GM18861 (cell line): ENCODE measurements at regions not wholly inside any gene's neighbourhood (a gene's known extent, or its start where the extent isn't known, plus 50 kb on each side); places are given as distances from the start of the nearest gene placed in this dataset.

Experiments used
- ATAC-seq: cut with Tn5 transposase; IDR thresholded peaks from one replicate; pipeline ENCODE4 v1.9.1; 2021; ENCODE audit not compliant: unreplicated experiment

GRCh38 chr7:13532028-13532753 lies 457.3 kb downstream of the ETV1 start:
- ATAC-seq, result no peak

- no peak for ATAC-seq
Measured at GRCh38 chr7:13538669-13539068, 450.8 kb downstream of the ETV1 start.

- ATAC-seq, result no peak
Measured at GRCh38 chr7:13540429-13540828, 449.0 kb downstream of the ETV1 start.

- no peak for ATAC-seq
Measured at GRCh38 chr7:13541326-13541725, 448.1 kb downstream of the ETV1 start.

- no peak for ATAC-seq
Measured at GRCh38 chr7:13542451-13542850, 447.0 kb downstream of the ETV1 start.

- ATAC-seq, result no peak
Measured at GRCh38 chr7:13551503-13551902, 438.0 kb downstream of the ETV1 start.

- ATAC-seq, result no peak
Measured at GRCh38 chr7:13560441-13560840, 429.0 kb downstream of the ETV1 start.

GRCh38 chr7:13563257-13563656 lies 426.2 kb downstream of the ETV1 start:
- ATAC-seq, result no peak

- ATAC-seq, result no peak
Measured at GRCh38 chr7:13563680-13564079, 425.8 kb downstream of the ETV1 start.

GRCh38 chr7:13577566-13578145 lies 411.8 kb downstream of the ETV1 start:
- ATAC-seq, result no peak

GRCh38 chr7:13578294-13578693 lies 411.2 kb downstream of the ETV1 start:
- ATAC-seq, result no peak

- ATAC-seq, result no peak
Measured at GRCh38 chr7:13581097-13581496, 408.4 kb downstream of the ETV1 start.

- no peak for ATAC-seq
Measured at GRCh38 chr7:13593854-13594253, 395.6 kb downstream of the ETV1 start.

GRCh38 chr7:13602036-13602435 lies 387.4 kb downstream of the ETV1 start:
- no peak for ATAC-seq

- no peak for ATAC-seq
Measured at GRCh38 chr7:13603016-13603415, 386.4 kb downstream of the ETV1 start.

- no peak for ATAC-seq
Measured at GRCh38 chr7:13603661-13604060, 385.8 kb downstream of the ETV1 start.

- no peak for ATAC-seq
Measured at GRCh38 chr7:13604178-13604577, 385.3 kb downstream of the ETV1 start.

GRCh38 chr7:13610372-13610771 lies 379.1 kb downstream of the ETV1 start:
- ATAC-seq, result no peak

- no peak for ATAC-seq
Measured at GRCh38 chr7:13615679-13616078, 373.8 kb downstream of the ETV1 start.

- no peak for ATAC-seq
Measured at GRCh38 chr7:13627455-13627854, 362.0 kb downstream of the ETV1 start.

GRCh38 chr7:13628239-13629001 lies 361.0 kb downstream of the ETV1 start:
- ATAC-seq, result no peak
